Esophagus (tissue), 2 donors: ENCODE measurements at regions not wholly inside any gene's neighbourhood (a gene's known extent, or its start where the extent isn't known, plus 50 kb on each side); places are given as distances from the start of the nearest gene placed in this dataset.

Experiments used
- H3K27ac ChIP-seq, 2 donors: one replicate each; pipeline ENCODE4 v1.5.1; 2013; ENCODE audit warnings: low read depth in 2 of 2, mild to moderate bottlenecking in 2 of 2, inconsistent platforms in 1 of 2, low read length in 1 of 2, moderate library complexity in 1 of 2
- H3K27me3 ChIP-seq, 2 donors: one replicate each; pipeline ENCODE4 v1.6.1; 2013; ENCODE audit warnings: low read length in 2 of 2, control low read depth in 1 of 2, mild to moderate bottlenecking in 1 of 2; ENCODE audit not compliant: insufficient read depth in 2 of 2, control insufficient read depth in 1 of 2
- H3K36me3 ChIP-seq, 2 donors: one replicate each; pipeline ENCODE4 v1.6.1; 2013; ENCODE audit warnings: low read length in 1 of 2; ENCODE audit not compliant: control insufficient read depth in 2 of 2, insufficient read depth in 2 of 2
- H3K4me1 ChIP-seq, 2 donors: one replicate each; pipeline ENCODE4 v1.6.1; 2013; ENCODE audit warnings: low read length in 1 of 2; ENCODE audit not compliant: control insufficient read depth in 2 of 2, insufficient read depth in 2 of 2
- H3K4me3 ChIP-seq, 2 donors: one replicate each; pipeline ENCODE4 v1.5.1; 2013; ENCODE audit warnings: low read length in 2 of 2, mild to moderate bottlenecking in 2 of 2, low read depth in 1 of 2, moderate library complexity in 1 of 2
- H3K9me3 ChIP-seq, 2 donors: one replicate each; pipeline ENCODE4 v1.6.1; 2013; ENCODE audit warnings: mild to moderate bottlenecking in 2 of 2, low read depth in 1 of 2, low read length in 1 of 2, moderate library complexity in 1 of 2; ENCODE audit not compliant: control insufficient read depth in 2 of 2, insufficient read depth in 1 of 2
- WGBS, 2 donors: extraction: QIAGEN DNeasy Blood & Tissue Kit; methylation state at CpG; one replicate each; pipeline ENCODE4 v1.1.7; 2013; 5-methylcytosine and 5-hydroxymethylcytosine counted together
- donor health status: healthy with polysubstance abuse.
- donor health status: Bipolar disorder and iron deficiency.

GRCh38 chr3:99066863-99067262 is 165.4 kb upstream of the DCBLD2 start:
- Histone ChIP-seq H3K27ac (no peak overlapping the region), H3K9me3 (no peaks in the 10 kb centered on the region), H3K4me1 (no peaks in the 10 kb centered on the region), H3K4me3 (no peak overlapping the region), H3K36me3 (no peaks in the 10 kb centered on the region), H3K27me3 (no peaks in the 10 kb centered on the region)
- WGBS, 2 donors = 82 to 84% methylated on average over 4 of the region's 4 CpGs

GRCh38 chr3:99049164-99049563 is 147.7 kb upstream of the DCBLD2 start:
- no peaks in the 10 kb centered on the region for H3K36me3 ChIP-seq
- H3K4me3 ChIP-seq = no peak overlapping the region
- H3K9me3 ChIP-seq = no peaks in the 10 kb centered on the region
- no peak overlapping the region for H3K27ac ChIP-seq
- no peaks in the 10 kb centered on the region for H3K27me3 ChIP-seq
- H3K4me1 ChIP-seq = no peaks in the 10 kb centered on the region
- WGBS, 2 donors = 63 to 64% methylated on average over 1 of the region's 1 CpG

GRCh38 chr3:99041747-99042146 is 140.3 kb upstream of the DCBLD2 start:
- H3K4me1 ChIP-seq = no peaks in the 10 kb centered on the region
- H3K4me3 ChIP-seq = no peak overlapping the region
- no peak overlapping the region for H3K27ac ChIP-seq
- H3K36me3 ChIP-seq = no peaks in the 10 kb centered on the region
- WGBS, 2 donors = 82 to 84% methylated on average over 2 of the region's 2 CpGs
- H3K9me3 ChIP-seq = no peaks in the 10 kb centered on the region
- H3K27me3 ChIP-seq = no peaks in the 10 kb centered on the region

GRCh38 chr3:99031778-99032177 is 130.3 kb upstream of the DCBLD2 start:
- Histone ChIP-seq H3K27ac (no peak overlapping the region), H3K27me3 (no peaks in the 10 kb centered on the region), H3K36me3 (no peaks in the 10 kb centered on the region), H3K4me1 (no peaks in the 10 kb centered on the region), H3K4me3 (no peak overlapping the region), H3K9me3 (no peaks in the 10 kb centered on the region)
- 79 to 84% methylated on average over 4 of the region's 4 CpGs for WGBS, 2 donors

GRCh38 chr3:99023590-99024192 is 122.2 kb upstream of the DCBLD2 start:
- H3K27me3 ChIP-seq = no peaks in the 10 kb centered on the region
- no peak overlapping the region for H3K4me3 ChIP-seq
- 23 to 24% methylated on average over 2 of the region's 2 CpGs for WGBS, 2 donors
- H3K36me3 ChIP-seq = no peaks in the 10 kb centered on the region
- H3K27ac ChIP-seq = no peak overlapping the region
- no peaks in the 10 kb centered on the region for H3K9me3 ChIP-seq
- H3K4me1 ChIP-seq = no peaks in the 10 kb centered on the region

- Histone ChIP-seq H3K36me3 (no peaks in the 10 kb centered on the region), H3K4me1 (no peaks in the 10 kb centered on the region), H3K4me3 (no peak overlapping the region), H3K27ac (no peak overlapping the region), H3K9me3 (no peaks in the 10 kb centered on the region), H3K27me3 (no peaks in the 10 kb centered on the region)
- WGBS, 2 donors = 85 to 93% methylated on average over 1 of the region's 1 CpG
Observed at GRCh38 chr3:99021466-99021865, 120.0 kb upstream of the DCBLD2 start.

GRCh38 chr3:99016452-99016851 is 115.0 kb upstream of the DCBLD2 start:
- Histone ChIP-seq H3K4me1 (no peaks in the 10 kb centered on the region), H3K27me3 (no peaks in the 10 kb centered on the region), H3K36me3 (no peaks in the 10 kb centered on the region), H3K27ac (no peak overlapping the region), H3K9me3 (no peaks in the 10 kb centered on the region), H3K4me3 (no peak overlapping the region)
- WGBS, 2 donors = 73 to 86% methylated on average over 1 of the region's 1 CpG

GRCh38 chr3:99013777-99014315 is 112.4 kb upstream of the DCBLD2 start:
- Histone ChIP-seq H3K4me1 (no peaks in the 10 kb centered on the region), H3K9me3 (no peaks in the 10 kb centered on the region), H3K27ac (no peak overlapping the region), H3K36me3 (no peaks in the 10 kb centered on the region), H3K4me3 (no peak overlapping the region), H3K27me3 (no peaks in the 10 kb centered on the region)
- 43 to 44% methylated on average over 3 of the region's 3 CpGs for WGBS, 2 donors

- Histone ChIP-seq H3K4me3 (no peak overlapping the region), H3K27me3 (no peaks in the 10 kb centered on the region), H3K36me3 (no peaks in the 10 kb centered on the region), H3K27ac (no peak overlapping the region), H3K9me3 (no peaks in the 10 kb centered on the region), H3K4me1 (no peaks in the 10 kb centered on the region)
Observed at GRCh38 chr3:99013077-99013476, 111.6 kb upstream of the DCBLD2 start.

- Histone ChIP-seq H3K9me3 (no peaks in the 10 kb centered on the region), H3K4me3 (no peak overlapping the region), H3K27ac (no peak overlapping the region), H3K27me3 (no peaks in the 10 kb centered on the region), H3K36me3 (no peaks in the 10 kb centered on the region), H3K4me1 (no peaks in the 10 kb centered on the region)
- WGBS, 2 donors = 62 to 81% methylated on average over 3 of the region's 3 CpGs
Observed at GRCh38 chr3:99012051-99012450, 110.6 kb upstream of the DCBLD2 start.
